SK-N-SH (cell line): ENCODE measurements at regions not wholly inside any gene's neighbourhood (a gene's known extent, or its start where the extent isn't known, plus 50 kb on each side); places are given as distances from the start of the nearest gene placed in this dataset.
"Not testable (repeated sequence)": the region's sequence is repeated elsewhere in the genome, so short reads cannot be mapped to it uniquely, and the experiment has no call there.

Experiments
- CTCF ChIA-PET: fragments of 300-600, 350-600 bp; formaldehyde crosslinking; extraction: SDS; loops from one replicate; lab custom pipeline; 2021; lab: Yijun Ruan, JAX
- POLR2A ChIA-PET: fragments of 350-600 bp; sonication (Branson Sonifier 250); formaldehyde crosslinking; extraction: SDS; loops from one replicate; lab custom pipeline; 2020; ENCODE audit warnings: antibody characterized with exemption, inconsistent platforms; lab: Yijun Ruan, JAX
- DNase-seq: peaks from one replicate; pipeline ENCODE4 v3.0.0; 2012
- H2AFZ ChIP-seq: fragments of 200-600 bp; sonication (generic); 2 replicates; pipeline ENCODE4 v1.8.1; 2016; ENCODE audit warnings: antibody characterized with exemption, mild to moderate bottlenecking, low read depth
- H3F3A ChIP-seq: fragments of 200-600 bp; sonication (generic); replicated peaks from 2 replicates; pipeline ENCODE3; 2016; ENCODE audit warnings: antibody characterized with exemption, mild to moderate bottlenecking; ENCODE audit not compliant: insufficient read depth
- H3K27ac ChIP-seq, 2 experiments: fragments of 200-500 bp in 1 of 2; fragments of 200-600 bp in 1 of 2; sonication (Bioruptor generic) in 1 of 2; sonication (generic), shearing (Covaris generic) in 1 of 2; 2 replicates each; pipeline versions ENCODE4 v1.5.1 to v1.6.1; 2014 to 2016; ENCODE audit warnings: low read depth in 2 of 2, inconsistent platforms in 1 of 2, low read length in 1 of 2, mild to moderate bottlenecking in 1 of 2, mixed read lengths in 1 of 2
- H3K27me3 ChIP-seq: fragments of 200-600 bp; sonication (generic), shearing (Covaris generic); 2 replicates; pipeline ENCODE4 v1.6.1; 2016; ENCODE audit warnings: mixed run types; ENCODE audit not compliant: insufficient read depth
- H3K36me3 ChIP-seq, 2 experiments: fragments of 200-500 bp in 1 of 2; fragments of 200-600 bp in 1 of 2; sonication (Bioruptor generic) in 1 of 2; sonication (generic) in 1 of 2; replicated peaks in 1 of 2; 2 replicates each; pipeline versions ENCODE3 to v1.5.1; 2014 to 2016; ENCODE audit warnings: low read length in 1 of 2, mild to moderate bottlenecking in 1 of 2; ENCODE audit not compliant: insufficient read depth in 2 of 2, control insufficient read depth in 1 of 2
- H3K4me1 ChIP-seq, 2 experiments: fragments of 200-500 bp in 1 of 2; fragments of 200-600 bp in 1 of 2; sonication (Bioruptor generic) in 1 of 2; sonication (generic), shearing (Covaris generic) in 1 of 2; 2 replicates each; pipeline versions ENCODE4 v1.5.1 to v1.6.1; 2014 to 2016; ENCODE audit warnings: low read depth in 1 of 2, low read length in 1 of 2, mixed run types in 1 of 2; ENCODE audit not compliant: insufficient read depth in 2 of 2, control insufficient read depth in 1 of 2
- H3K4me2 ChIP-seq: fragments of 200-600 bp; sonication (generic), shearing (Covaris generic); 2 replicates; pipeline ENCODE4 v1.6.1; 2017; ENCODE audit warnings: mixed run types
- H3K4me3 ChIP-seq, 2 experiments: fragments of 200-500 bp in 1 of 2; fragments of 200-600 bp in 1 of 2; sonication (Bioruptor generic) in 1 of 2; sonication (generic), shearing (Covaris generic) in 1 of 2; 2 replicates each; pipeline versions ENCODE4 v1.5.1 to v1.8.1; 2014 to 2016; ENCODE audit warnings: low read depth in 2 of 2, inconsistent platforms in 1 of 2, low read length in 1 of 2, mild to moderate bottlenecking in 1 of 2, mixed read lengths in 1 of 2, moderate library complexity in 1 of 2
- H3K79me2 ChIP-seq: fragments of 200-600 bp; sonication (generic); 2 replicates; pipeline ENCODE4 v1.8.1; 2017; ENCODE audit warnings: mild to moderate bottlenecking; ENCODE audit not compliant: insufficient read depth
- H3K9ac ChIP-seq: fragments of 200-600 bp; sonication (generic); 2 replicates; pipeline ENCODE4 v1.6.1; 2017; ENCODE audit warnings: mixed run types
- H3K9me2 ChIP-seq: fragments of 200-600 bp; sonication (generic); 2 replicates; pipeline ENCODE4 v1.6.1; 2017; ENCODE audit warnings: mixed run types
- H3K9me3 ChIP-seq: fragments of 200-600 bp; sonication (generic); 2 replicates; pipeline ENCODE4 v1.6.1; 2017; ENCODE audit warnings: mixed run types, mild to moderate bottlenecking, moderate library complexity
- H4K20me1 ChIP-seq: fragments of 200-600 bp; sonication (generic); 2 replicates; pipeline ENCODE4 v1.6.1; 2017; ENCODE audit warnings: mild to moderate bottlenecking, mixed run types; ENCODE audit not compliant: insufficient read depth
- CHD2 ChIP-seq: fragments of 150-350 bp; IDR thresholded peaks from 2 replicates; pipeline ENCODE4 v1.6.1; 2018; ENCODE audit warnings: low read length; ENCODE audit not compliant: partially characterized antibody
- CTCF ChIP-seq: fragments of 200-600 bp; sonication (generic); IDR thresholded peaks from 2 replicates; pipeline ENCODE4 v1.6.1; 2017; ENCODE audit warnings: antibody characterized with exemption, mild to moderate bottlenecking, moderate library complexity
- EZH2phosphoT487 ChIP-seq: fragments of 200-600 bp; sonication (generic); IDR thresholded peaks from 2 replicates; pipeline ENCODE4 v1.6.1; 2017; ENCODE audit warnings: low read depth, mixed run types, mild to moderate bottlenecking, antibody characterized with exemption, moderate library complexity, borderline replicate concordance
- FOXJ3 ChIP-seq: sonication (generic); formaldehyde crosslinking; IDR thresholded peaks from 2 replicates; pipeline ENCODE4 v1.5.1; 2020; ENCODE audit warnings: mild to moderate bottlenecking, missing genetic modification reagents
- FOXM1 ChIP-seq: IDR thresholded peaks from 2 replicates; pipeline ENCODE4 v1.4.0; 2012; ENCODE audit warnings: low read depth, mild to moderate bottlenecking
- GABPA ChIP-seq: IDR thresholded peaks from 2 replicates; pipeline ENCODE4 v1.4.0; 2012; ENCODE audit warnings: low read depth, mild to moderate bottlenecking
- GATA2 ChIP-seq: sonication (generic); formaldehyde crosslinking; IDR thresholded peaks from 2 replicates; pipeline ENCODE4 v1.5.0; 2020; ENCODE audit warnings: mild to moderate bottlenecking, missing genetic modification reagents
- MAX ChIP-seq: IDR thresholded peaks from 2 replicates; pipeline ENCODE4 v1.4.0; 2012; ENCODE audit warnings: low read depth
- POLR2AphosphoS5 ChIP-seq: IDR thresholded peaks from 2 replicates; pipeline ENCODE4 v1.6.1; 2012; ENCODE audit warnings: low read depth, low read length
- TEAD4 ChIP-seq: IDR thresholded peaks from 2 replicates; pipeline ENCODE4 v1.4.0; 2012; ENCODE audit warnings: mild to moderate bottlenecking, borderline replicate concordance; ENCODE audit not compliant: insufficient read depth
- YY1 ChIP-seq: IDR thresholded peaks from 2 replicates; pipeline ENCODE4 v1.4.0; 2012; ENCODE audit warnings: low read depth, mild to moderate bottlenecking
- WGBS: methylation state at CpG from one replicate; pipeline ENCODE4 v1.1.6; 2017; ENCODE audit warnings: low lambda C conversion rate; 5-methylcytosine and 5-hydroxymethylcytosine counted together

GRCh38 chr14:44607701-44608100 is 100.6 kb upstream of the FSCB start:
- Histone ChIP-seq H3K27me3 (no peaks in the 10 kb centered on the region), H3K79me2 (no peaks in the 10 kb centered on the region), H2AFZ (no peak overlapping the region), H3F3A (no peaks in the 10 kb centered on the region), H3K9me3 (no peaks in the 10 kb centered on the region), H3K9me2 (no peaks in the 10 kb centered on the region), H3K9ac (no peak overlapping the region), H3K4me3 (no peak overlapping the region), H4K20me1 (no peaks in the 10 kb centered on the region), H3K27ac (no peak overlapping the region), H3K36me3 (no peaks in the 10 kb centered on the region), H3K4me2 (no peak overlapping the region), H3K4me1 (peaks cover 0 to 10% of the 10 kb centered on the region in 2 experiments; a peak in 1 of 4 replicates)
- TF ChIP-seq CHD2 (no peak), FOXJ3 (CRISPR knock-in tag) (no peak), EZH2phosphoT487 (no peak), GATA2 (CRISPR knock-in tag) (no peak)
- ChIA-PET POLR2A (no interaction called here), CTCF (no interaction called here)
- no peak for DNase-seq
- 10% methylated on average over 1 of the region's 1 CpG for WGBS

GRCh38 chr14:44606576-44606975 is 99.5 kb upstream of the FSCB start:
- no peak for DNase-seq
- Histone ChIP-seq H3K27me3 (no peaks in the 10 kb centered on the region), H3K4me1 (peaks cover 0 to 3% of the 10 kb centered on the region in 2 experiments; a peak in 1 of 4 replicates), H3F3A (no peaks in the 10 kb centered on the region), H3K9me3 (no peaks in the 10 kb centered on the region), H4K20me1 (no peaks in the 10 kb centered on the region), H3K9me2 (no peaks in the 10 kb centered on the region), H3K36me3 (no peaks in the 10 kb centered on the region), H3K9ac (no peak overlapping the region), H3K4me3 (no peak overlapping the region), H2AFZ (no peak overlapping the region), H3K4me2 (no peak overlapping the region), H3K27ac (no peak overlapping the region), H3K79me2 (no peaks in the 10 kb centered on the region)
- no peak for TF ChIP-seq YY1
- no peak for TF ChIP-seq TEAD4
- no peak for TF ChIP-seq MAX
- no peak for TF ChIP-seq GATA2 (CRISPR knock-in tag)
- no peak for TF ChIP-seq GABPA
- TF ChIP-seq FOXJ3 (CRISPR knock-in tag) = no peak
- TF ChIP-seq CHD2 = no peak
- TF ChIP-seq POLR2AphosphoS5 = no peak
- no peak for TF ChIP-seq CTCF
- no peak for TF ChIP-seq FOXM1
- CTCF ChIA-PET = no interaction called here
- 4% methylated on average over 2 of the region's 3 CpGs for WGBS
- POLR2A ChIA-PET = no interaction called here

- H2AFZ ChIP-seq, H3K79me2 ChIP-seq, DNase-seq, H3K4me1 ChIP-seq, H3K9me2 ChIP-seq, H4K20me1 ChIP-seq, CTCF ChIA-PET, POLR2A ChIA-PET, H3K27ac ChIP-seq, H3K9me3 ChIP-seq, H3K27me3 ChIP-seq, H3K4me3 ChIP-seq, H3K36me3 ChIP-seq, H3K9ac ChIP-seq, H3K4me2 ChIP-seq, H3F3A ChIP-seq: not testable (repeated sequence)
- WGBS = no CpG with 5 or more reads among the region's 37 CpGs
Observed at GRCh38 chr14:44601266-44601665, 94.2 kb upstream of the FSCB start.
